Neural progenitor cell (in vitro differentiated cells): ENCODE measurements at regions not wholly inside any gene's neighbourhood (a gene's known extent, or its start where the extent isn't known, plus 50 kb on each side); places are given as distances from the start of the nearest gene placed in this dataset.

ENCODE experiments used
- CTCF ChIP-seq: fragments of 200-600 bp; sonication (generic); IDR thresholded peaks from 2 replicates; pipeline ENCODE4 v1.5.1; 2017; ENCODE audit warnings: antibody characterized with exemption, mild to moderate bottlenecking
- EZH2 ChIP-seq: fragments of 200-600 bp; sonication (generic); IDR thresholded peaks from 2 replicates; pipeline ENCODE4 v1.6.1; 2017; ENCODE audit warnings: antibody characterized with exemption, mild to moderate bottlenecking, moderate library complexity
- EZH2phosphoT487 ChIP-seq: fragments of 200-600 bp; sonication (generic); IDR thresholded peaks from 2 replicates; pipeline ENCODE4 v1.6.1; 2017; ENCODE audit warnings: antibody characterized with exemption

- no peak for TF ChIP-seq CTCF
- no peak for TF ChIP-seq EZH2
- TF ChIP-seq EZH2phosphoT487, result no peak
These were observed 271.4 kb upstream of the MAF start for GRCh38 chr16:79871906-79872305.
